GM19240 (cell line): ENCODE measurements at regions not wholly inside any gene's neighbourhood (a gene's known extent, or its start where the extent isn't known, plus 50 kb on each side); places are given as distances from the start of the nearest gene placed in this dataset.

Experiments
- DNase-seq: peaks from one replicate; pipeline ENCODE4 v3.0.0; 2011; ENCODE audit warnings: low spot score; ENCODE audit not compliant: insufficient read length

DNA sequence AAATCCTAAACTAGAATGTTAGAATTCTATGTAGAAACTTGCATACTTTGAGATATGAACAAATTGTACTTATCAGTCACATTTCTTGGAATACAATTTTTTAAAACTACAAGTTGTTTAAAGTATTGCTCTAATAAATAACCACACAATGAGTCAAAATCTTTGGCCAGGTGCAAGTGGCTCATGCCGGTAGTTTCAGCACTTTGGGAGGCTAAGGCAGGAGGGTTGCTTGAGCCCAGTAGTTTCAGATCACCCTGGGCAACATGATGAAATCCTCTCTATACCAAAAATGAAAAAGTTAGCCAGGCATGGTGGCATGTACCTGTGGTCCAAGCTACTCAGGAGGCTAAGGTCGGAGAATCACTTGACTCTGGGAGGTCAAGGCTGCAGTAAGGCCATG is 257.8 kb downstream of the COX7C start:
- no peak for DNase-seq

DNA sequence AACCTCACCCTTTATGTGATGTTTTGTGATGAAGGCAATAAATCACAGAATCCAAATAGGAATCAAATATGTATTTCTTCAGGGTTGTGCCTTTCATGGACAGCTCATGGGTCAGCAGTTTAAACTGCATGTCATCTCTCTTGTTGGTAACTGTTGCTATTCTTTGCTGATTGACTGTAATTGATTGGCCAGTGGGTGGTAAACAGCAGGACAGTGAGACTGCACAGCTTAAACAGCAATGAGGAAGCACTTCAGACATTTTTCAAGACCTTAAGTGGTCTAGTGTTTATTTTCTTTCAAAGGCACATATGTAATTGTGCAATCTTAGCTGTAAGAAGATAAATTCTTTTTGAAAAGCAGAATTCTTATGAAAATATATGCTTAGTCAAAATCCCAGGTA is 260.5 kb downstream of the COX7C start:
- no peak for DNase-seq

DNA sequence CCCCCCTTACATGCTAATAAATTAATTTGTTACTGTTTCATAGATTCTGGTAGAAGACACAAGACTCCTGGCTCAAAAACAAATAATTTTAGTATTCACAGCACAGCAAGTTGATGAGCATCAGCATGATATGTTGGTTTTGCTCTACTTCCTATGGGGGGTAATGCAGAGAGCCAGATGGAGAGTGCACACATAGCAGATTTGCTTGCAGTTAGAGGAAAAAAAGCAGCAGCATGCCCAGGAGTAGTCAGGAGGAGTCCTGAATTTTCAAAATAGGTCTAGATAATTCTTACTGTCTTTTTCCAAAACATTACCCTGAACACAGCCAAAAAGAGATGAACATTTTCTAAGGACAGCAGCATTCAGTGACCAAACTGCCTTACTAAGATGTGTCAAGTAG is 261.3 kb downstream of the COX7C start:
- no peak for DNase-seq

DNA sequence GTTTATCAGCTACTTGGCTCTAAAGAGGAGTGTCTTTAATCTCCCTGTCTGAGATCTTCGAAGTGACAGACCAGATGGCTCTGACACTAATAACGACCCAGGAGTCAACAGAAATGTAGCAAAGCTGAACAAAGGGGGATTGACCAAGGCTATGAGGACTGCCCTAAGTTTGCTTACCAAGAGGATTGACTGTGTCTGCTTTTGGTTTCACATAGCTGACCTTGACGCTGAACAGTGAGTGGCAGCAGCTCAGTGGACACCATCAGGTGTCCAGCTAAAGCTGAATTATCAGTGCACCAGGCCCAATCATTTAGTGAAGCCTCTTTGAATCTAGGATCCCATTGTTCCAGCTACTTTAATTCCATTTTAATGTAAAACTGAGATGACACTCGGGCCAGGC is 262.6 kb downstream of the COX7C start:
- DNase-seq, result no peak

DNA sequence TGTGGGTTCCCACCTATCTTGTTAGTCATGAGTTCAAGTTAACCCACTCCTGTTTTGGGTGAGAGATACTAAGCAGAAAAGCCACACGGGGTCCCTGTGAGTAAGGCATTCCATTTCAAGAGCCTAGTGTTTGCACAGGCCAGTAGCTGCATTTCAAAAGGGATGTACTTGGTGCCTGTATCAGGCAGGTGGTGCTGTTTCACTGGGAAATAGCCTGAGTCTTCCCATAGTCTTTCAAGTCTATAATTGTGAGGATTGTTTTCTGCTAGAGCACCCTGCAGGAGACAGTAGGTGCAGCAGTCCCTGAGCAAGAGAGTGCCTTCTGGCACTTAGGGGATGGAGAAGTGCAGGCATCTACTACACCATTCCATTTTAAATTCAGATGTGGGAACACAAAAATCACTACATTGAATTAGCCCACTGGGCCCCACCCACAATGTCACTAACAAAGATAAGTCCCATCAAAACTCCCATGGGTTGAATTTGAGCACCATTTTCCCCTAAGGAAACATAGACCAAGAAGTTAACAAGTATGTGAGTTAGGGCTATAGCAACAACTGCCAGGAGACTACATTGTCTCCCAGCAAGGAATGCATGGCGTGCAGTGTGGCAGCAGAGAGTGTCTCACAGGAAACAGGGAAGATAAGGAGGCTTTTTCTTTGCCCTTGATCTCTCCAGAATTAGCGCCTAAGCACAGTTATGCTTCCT is 263.2 kb downstream of the COX7C start:
- no peak for DNase-seq

DNA sequence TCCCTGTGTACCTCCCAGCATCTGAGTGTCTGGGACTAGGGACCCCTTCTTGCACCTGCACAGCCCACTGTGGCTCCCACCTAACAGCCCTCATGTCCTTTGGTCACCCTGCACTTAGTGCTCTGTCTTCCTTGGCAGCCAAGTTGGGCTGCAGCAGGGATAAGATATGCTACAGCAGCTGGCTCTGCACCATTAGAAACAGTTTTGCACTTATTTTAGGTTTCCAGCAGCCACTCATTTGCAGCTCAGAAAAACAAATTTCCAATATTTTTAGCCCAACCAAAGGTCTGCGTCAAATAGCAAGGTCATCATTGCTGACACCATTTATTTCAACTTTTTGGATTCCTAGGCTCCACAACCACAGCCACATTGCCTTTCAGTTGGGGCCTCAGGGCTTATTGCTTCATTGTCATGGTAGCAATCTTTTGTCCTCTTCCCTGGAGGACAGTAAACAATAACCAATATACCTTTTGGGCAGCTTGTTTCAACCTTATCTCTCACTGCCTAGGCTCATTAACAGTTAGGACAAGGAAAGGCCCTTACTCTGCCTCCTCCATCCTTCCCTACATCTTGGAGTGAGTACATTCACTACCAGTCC is 263.9 kb downstream of the COX7C start:
- no peak for DNase-seq

DNA sequence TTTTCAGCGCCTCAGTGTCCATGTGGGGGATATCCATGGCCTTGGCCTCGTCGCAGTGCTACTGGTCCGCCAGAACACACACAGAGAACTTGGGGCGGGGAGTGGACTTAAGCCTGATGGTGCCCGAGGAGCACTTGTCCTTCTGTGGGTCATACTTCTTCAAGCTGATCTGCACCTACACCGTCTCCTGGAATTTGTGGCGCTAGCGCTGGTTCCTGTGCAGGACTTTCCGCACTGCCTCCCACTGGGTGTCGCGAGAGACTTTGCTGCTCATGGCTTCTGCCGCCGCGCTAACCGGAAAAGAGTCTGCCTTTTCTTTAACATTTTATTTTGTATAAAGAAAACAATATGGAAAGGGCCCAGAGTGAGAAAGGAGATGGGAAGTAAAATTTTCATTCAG is 266.9 kb downstream of the COX7C start:
- DNase-seq, result no peak

DNA sequence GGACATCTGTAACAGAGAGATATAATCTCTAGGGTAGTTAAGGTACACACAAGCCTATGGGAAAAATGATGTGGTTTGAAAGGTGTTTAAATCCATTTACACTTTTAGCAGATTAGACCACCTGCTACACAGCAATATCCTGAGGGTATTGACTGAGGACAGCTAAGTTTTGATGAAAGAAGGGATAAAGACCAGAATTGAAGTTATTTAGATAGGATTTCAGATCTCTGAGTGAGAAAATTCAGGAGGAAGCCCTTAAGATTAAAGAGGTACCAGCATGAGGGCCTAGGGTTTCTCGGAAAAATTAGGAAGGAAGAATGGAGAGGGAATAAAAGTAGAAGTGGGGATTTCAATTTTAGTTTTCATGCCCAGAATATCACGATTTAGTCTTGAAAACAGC is 267.3 kb downstream of the COX7C start:
- no peak for DNase-seq

DNA sequence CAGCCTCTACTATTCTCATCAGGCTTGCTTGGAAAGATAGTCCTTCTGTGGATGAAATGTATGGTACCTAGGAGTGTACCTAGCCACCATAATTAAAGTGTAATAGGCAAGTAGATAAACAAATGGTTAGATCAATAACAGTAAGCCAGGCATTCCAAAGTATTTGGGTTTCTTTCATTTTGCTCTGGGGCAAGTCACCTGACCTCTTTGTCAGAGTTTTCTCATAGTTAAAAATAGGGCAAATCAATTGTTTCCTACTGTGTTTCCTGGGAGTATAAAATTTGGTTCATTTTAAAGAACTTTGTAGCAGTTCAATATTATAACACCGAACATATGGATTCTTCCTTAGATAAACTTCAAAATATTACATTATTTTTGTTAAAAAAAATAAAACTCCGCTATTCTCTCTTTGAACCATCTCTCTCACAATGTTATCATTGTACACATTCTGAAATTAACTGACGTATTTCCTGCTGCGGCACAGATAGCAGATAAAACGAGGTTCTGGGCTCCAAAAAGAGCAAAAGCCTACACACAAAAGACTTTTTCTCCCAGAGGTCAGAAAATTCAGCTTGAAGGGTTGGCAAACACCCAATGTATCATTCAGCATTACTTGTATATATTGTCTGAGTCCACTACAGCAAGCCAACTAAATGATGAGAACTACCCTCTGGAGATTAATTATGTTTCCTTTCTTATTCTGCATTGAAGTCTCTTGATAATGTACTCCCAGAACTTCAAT is 267.9 kb downstream of the COX7C start:
- no peak for DNase-seq

DNA sequence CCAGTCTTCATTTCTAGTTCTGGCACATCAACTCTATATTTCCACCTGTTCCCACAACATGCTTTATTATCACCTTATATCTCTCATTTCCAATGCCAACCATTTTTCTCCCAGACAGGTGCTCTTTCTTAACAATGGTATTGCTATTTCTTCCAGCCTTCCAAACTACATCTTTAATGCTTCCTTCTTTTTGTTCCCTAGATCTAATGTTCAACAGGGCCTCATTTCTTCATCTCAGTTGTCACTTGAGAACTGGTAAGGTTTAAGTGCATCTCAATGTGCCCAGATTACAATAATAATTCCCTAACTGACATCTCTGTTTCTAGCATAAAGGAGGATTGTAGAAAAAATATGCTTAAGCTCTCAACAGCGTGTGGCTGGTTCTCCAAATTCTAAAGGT is 272.6 kb downstream of the COX7C start:
- no peak for DNase-seq

DNA sequence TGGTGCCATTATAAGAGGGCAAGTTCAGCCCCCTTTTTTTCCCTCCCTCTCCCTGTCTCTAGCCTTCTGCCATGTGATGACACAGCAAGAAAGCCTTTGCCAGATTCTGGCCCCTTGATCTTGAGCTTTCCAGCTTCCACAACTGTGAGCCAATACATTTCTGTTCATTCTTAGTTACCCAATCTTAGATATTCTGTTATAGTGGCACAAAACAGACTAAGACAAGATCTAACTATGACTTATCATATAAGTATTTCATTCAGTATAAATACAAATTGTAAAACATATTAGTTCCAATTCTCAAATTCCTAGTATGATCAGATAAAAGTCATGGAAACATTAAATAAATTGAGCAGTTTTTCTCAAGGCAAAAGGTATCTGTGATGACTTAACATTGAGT is 276.3 kb downstream of the COX7C start:
- no peak for DNase-seq

DNA sequence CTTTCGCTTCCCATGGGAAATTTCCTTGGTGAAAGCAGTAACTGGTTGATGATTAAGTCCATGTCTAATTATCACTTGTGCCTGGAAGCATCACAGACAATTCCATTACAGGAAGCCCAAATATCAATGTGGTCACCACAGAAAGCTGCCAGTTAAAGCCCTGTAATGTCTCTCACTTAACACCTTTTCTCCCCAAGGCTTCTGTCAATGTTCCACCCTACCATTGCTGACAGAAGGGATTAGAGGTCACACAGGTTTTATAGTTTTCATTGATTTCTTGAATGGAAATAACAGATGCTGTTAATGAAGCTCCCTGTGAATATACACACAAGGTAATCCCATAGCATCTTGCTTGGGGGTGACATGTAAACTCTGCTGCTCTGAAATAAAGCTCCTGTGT is 279.2 kb downstream of the COX7C start:
- no peak for DNase-seq

DNA sequence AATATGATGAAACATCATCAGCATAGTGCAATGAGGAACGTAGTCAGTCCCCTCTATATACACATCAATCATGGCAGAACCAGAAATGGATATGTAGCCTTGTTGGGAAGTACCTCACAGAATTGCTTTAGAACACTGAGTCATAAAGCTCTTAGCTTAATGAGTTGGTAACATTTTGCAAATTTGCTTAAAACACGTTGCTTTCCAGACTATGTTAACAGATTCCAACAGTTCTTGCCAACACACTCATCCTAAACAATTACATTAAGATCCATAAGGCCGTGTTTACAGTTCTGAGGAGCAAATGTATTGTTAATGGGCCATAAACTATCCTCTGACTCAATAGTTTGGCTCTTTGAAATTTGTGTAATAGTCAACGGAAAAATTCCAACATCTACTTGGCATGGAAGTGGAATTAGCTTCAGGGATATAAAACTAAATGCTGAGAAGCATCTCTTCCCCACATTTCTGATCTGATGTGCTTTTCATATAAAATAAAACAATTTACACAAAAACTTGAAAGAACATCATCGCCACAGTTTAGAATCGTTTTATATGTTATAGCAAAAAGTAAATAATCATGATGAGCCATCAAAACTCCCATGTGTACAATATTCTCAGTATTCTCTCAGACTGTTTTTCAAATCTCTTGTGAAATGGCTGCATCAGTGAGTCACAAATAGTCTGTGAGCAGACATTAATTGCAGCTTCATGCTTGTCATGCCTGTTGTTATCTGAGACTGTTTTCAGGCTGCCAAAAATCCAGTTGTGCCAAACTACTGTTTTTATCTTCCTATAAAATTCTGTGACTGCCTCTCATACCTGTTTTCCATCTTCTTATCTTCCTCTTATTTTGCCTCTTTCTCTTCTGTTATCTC is 291.9 kb downstream of the COX7C start:
- no peak for DNase-seq

DNA sequence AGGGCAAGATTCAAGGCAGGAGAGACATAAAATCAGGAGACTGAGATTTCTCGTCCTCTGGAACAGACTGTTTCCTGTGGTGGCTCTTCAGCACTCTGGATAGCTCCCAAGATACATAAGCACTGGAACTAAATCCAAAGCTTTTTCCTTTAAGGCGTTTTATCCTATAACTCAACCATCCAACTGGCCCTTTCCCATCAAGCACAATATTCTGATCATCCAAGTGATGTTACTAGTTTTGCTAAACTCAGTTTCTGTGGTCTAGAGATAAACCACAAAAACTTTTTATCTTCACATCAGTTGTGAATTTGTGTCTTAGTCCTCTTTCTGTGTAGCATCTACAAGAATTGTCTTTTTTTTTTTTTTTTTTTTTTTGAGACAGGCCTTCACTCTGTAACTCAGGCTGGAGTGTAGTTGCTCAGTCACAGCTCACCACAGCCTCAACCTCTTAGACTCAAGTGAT is 299.4 kb downstream of the COX7C start:
- DNase-seq, result no peak

DNA sequence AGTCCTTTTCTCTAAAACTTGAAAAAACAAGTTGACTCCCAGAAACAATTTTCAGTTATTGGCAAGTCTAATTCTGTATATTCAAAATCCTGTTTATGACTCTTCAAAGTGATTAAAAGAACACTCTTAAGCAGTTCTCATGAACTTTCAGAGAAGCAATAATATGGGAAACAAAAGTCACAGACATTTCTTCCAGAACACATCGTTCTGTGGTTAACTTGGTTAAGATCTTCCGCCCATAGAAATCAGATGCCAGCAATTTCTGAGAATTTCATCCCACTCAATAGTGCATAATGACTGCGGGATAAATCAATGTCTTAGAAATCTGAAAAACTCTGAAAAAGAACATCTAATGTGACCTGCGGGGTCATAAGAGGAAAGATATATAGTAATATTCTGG is 300.5 kb downstream of the COX7C start:
- DNase-seq, result no peak

DNA sequence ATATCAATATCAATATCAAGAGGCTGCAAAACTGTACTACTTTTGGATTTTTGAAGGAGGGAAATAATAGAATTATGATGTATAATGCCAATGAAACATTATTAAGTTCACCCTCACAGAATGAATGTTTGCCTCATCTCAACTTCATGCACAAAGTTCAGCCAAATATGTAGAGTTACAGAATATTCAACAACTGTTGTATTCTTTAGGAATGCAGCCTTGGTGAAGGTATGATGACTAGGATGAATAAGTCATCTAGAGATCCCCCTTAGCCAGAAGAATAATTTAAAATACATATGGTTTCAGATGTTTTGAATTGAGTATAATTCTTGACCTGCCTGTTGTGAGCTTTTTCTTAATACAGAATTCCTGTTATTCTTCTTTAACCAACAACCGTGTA is 308.3 kb downstream of the COX7C start:
- no peak for DNase-seq

DNA sequence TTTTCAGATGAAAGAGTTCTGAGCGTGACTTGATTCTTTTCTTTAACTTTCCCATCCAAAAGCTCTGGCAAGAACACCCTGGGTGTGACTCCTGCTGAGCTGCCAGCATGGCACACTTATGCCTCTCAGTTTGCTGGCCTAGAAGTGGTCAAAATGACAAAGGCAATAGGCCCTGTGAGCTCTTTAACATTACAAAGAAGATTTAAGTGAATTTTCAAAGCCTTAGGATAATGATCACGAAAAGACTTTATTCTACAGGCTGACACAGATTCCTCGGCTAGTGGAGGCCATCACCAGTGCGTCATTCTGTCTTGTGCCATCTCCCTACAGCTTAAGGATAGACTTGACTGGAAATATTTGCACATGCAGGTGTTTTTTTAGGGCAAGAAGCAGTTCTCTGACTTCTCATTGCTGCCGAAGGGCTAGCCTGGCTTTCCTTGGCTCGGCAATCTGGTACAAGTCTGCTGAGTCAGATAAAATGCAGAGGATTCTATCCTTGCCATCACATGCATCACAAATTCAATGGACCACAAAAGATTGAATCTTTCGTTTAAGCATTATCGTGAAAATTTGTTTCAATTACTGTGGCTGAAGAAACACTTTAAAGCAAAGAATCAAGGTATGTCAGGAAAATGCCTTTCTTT is 311.5 kb downstream of the COX7C start:
- DNase-seq, result no peak

DNA sequence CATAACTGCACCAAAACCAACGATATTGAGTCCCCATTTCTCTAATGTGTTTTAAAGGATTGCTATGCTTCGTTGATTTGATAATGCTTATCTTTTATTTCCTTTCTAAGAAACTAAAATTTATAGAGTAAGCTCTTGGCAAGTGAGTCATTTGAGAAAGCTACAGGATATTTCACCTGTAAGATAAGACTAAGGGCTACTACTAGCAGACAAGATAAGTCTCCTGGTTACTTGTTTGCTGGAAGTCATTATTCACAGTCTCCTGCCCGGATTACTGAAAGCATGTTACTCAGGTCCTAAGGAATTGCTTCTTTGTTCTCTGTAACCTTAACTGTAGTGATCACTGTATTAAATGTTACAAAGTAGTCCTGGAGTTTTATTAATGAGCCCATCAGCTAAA is 315.9 kb upstream of the RASA1 start:
- DNase-seq, result no peak

DNA sequence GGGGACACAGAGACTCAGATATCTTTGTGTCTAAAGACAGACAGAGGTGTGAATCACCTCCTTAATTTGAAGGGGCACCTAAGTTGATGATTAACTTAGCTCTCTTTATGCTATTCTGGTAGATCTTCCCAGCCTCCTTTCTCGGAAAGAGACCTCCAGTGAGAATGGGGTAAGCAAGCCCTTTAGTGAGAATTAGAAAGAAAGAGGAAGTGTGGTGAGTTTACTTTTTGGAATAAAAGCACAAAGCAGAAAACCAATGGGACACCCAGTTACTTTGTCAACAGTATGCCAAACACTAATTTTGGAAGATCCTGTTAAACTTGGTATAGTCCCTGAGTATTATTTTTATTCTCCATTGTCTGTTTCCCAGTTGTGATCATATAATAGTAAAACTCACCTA is 302.8 kb upstream of the RASA1 start:
- no peak for DNase-seq

DNA sequence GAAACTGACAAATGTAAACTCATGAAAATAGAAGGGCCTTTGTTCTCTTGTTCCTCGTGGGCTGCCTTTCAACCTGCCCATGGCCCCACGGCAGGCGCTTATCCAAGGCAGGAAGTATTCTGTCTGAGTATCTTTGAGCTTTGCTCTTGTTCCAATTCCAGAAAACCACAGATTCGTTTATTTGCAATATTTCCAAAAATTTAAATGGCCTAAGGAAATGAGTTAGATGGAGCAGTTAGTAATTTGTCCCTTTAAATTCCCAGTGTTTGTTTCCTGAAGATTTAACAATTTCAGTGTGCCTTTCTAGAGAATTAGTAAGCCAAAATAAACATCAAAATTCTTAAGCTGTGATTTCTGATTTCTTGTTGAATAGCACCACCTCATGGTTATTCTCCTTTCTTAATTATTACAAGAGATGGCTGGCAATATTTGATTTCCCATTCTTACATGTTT is 299.4 kb upstream of the RASA1 start:
- DNase-seq, result no peak

DNA sequence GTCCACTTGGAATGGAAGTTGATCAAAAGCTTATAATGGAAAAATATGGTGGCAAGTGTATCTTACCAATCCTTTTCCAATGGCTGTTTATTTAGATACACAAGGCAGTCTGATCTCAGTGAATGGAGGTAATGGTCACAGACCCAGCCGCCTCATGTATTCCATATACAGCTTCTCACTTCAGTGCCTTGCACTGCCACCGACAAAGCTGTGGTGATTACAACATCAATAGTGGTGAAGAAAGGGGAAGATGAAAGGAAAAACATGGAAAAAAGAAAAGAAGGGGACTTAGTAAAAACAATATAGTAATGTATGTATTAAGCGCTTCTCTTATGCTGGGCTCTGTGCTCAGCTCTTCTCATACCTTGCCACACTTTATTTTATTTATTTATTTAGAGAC is 297.3 kb upstream of the RASA1 start:
- DNase-seq, result no peak
